ENCODE measurements at regions not wholly inside any gene's neighbourhood (a gene's known extent, or its start where the extent isn't known, plus 50 kb on each side); places are given as distances from the start of the nearest gene placed in this dataset.

DNA sequence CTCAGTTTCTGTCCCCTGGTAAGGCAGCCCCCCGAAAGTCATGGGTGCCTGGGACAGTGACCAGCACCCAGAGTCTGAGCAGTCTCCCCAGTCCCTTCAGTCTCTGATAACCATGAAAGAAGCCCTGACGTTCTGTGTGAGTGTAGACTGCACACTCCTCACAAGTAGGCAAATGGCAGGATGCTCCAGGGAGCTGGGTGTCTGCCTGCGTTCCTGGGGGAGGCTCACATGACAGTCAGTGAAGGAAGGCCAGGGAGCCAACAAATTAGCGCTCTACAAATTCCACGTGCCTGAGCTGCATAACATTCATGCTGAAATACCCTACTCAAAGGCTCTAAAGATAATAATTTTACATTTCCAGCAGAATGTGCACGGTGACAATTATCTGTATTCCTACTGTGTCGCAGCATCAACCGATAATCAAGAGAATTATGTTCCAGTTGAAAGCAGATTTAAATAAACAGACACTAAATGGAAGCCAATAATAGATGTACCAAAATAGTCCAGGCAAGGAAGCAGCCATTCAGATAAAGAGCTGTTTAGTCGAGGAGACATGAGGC, 56.3 kb downstream of the ASCL1 start:
- TF ChIP-seq YY1 (IDR thresholded peaks at IDR 0.05; ENCODE audit: low read depth) (no peak), MAX (IDR thresholded peaks at IDR 0.05; ENCODE audit: low read depth) (no peak), CTCF (IDR thresholded peaks at IDR 0.05) (no peak), JUND (IDR thresholded peaks at IDR 0.05) (no peak), CHD2 (IDR thresholded peaks at IDR 0.05; ENCODE audit: low read length, partially characterized antibody) (no peak), RAD21 (IDR thresholded peaks at IDR 0.05; ENCODE audit: low read length) (no peak), EZH2phosphoT487 (IDR thresholded peaks at IDR 0.05; ENCODE audit: borderline replicate concordance, low read depth) (no peak), NRF1 (IDR thresholded peaks at IDR 0.05; ENCODE audit: low read depth, low read length) (no peak)
